AG09319 (cell line): ENCODE measurements at regions not wholly inside any gene's neighbourhood (a gene's known extent, or its start where the extent isn't known, plus 50 kb on each side); places are given as distances from the start of the nearest gene placed in this dataset.

Source experiments
- DNase-seq: peaks from one replicate; pipeline ENCODE4 v3.0.0-alpha.2; 2010; ENCODE audit warnings: low read depth; ENCODE audit errors: extremely low read depth
- TF ChIP-seq, protein P1 (sequence below): IDR thresholded peaks from 2 replicates; pipeline ENCODE4 v1.5.1; 2011; ENCODE audit warnings: low read depth, mild to moderate bottlenecking, inconsistent platforms, low read length, moderate library complexity

DNA sequence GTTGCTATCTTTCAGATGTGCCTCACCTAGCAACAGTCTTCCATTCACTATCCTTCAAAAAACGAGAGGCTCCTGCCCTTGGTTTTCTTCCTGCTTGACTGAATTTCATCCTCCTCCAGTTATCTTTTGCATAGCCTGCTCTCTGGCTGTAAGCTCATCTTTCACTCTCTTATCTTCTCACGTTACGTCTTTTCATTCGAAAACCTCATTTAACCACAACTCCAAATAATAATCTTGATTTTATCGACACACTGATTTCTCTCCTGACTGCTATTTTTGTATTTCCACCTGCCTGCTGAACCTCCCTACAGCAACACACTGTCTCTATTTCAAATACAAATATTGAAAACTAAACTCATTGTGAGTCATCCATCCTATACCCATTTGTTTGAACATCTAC, 230.7 kb upstream of the TMC3 start:
- TF ChIP-seq, protein P1, sequence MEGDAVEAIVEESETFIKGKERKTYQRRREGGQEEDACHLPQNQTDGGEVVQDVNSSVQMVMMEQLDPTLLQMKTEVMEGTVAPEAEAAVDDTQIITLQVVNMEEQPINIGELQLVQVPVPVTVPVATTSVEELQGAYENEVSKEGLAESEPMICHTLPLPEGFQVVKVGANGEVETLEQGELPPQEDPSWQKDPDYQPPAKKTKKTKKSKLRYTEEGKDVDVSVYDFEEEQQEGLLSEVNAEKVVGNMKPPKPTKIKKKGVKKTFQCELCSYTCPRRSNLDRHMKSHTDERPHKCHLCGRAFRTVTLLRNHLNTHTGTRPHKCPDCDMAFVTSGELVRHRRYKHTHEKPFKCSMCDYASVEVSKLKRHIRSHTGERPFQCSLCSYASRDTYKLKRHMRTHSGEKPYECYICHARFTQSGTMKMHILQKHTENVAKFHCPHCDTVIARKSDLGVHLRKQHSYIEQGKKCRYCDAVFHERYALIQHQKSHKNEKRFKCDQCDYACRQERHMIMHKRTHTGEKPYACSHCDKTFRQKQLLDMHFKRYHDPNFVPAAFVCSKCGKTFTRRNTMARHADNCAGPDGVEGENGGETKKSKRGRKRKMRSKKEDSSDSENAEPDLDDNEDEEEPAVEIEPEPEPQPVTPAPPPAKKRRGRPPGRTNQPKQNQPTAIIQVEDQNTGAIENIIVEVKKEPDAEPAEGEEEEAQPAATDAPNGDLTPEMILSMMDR: no peak
- no peak for DNase-seq

DNA sequence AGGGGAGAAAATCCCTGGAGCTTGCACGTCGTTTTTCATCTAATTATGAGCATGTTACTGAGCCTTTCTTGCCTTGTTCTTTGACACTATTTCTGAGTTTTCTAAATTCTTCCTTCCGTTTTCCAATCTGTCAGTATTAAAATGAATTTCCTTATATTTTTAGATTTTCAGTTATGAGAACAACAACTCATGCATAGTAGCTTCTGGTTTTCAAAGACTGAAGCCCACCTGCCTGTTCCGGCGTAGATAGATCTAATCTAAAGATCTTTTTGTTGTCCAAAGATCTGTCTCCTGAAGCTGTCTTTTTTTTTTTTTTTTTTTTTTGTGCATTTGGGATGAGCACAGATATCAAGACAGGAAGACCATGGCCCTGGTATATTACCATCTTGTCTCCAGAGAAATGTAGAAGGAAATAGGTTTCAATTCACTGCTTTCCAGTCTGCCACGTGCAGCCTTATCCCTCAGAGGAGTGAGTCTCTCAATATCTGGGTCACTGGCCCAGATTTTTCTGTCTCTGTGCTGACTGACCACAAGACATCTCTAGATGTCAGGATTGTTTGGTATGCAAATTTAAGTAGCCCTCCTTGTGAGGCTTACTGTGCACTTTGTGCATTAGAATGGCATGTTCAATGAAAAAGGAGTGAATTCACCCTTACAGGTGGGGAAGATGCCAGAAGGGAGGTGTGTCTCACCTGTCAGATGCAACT, 222.3 kb upstream of the TMC3 start:
- TF ChIP-seq, protein P1: no peak
- DNase-seq: no peak

DNA sequence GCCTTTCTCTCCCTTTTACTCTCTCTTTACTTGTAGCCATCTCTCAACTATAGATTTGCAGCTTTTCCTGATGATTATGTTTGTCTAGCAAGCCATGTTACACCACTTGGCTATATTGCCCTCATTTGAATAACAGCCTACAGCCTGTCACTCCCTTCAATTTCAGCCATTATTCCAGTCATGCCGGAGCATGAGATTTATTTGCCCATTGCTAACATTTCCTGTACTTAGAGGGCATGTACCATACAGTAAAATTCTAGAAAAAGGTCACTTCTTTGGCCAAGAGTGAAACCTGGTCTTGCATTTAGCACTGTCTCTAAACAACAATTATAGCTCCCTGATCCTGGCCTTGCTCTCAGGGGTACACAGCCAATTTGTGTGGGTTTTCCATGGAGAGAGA, 221.7 kb upstream of the TMC3 start:
- DNase-seq: no peak
- TF ChIP-seq, protein P1: no peak

DNA sequence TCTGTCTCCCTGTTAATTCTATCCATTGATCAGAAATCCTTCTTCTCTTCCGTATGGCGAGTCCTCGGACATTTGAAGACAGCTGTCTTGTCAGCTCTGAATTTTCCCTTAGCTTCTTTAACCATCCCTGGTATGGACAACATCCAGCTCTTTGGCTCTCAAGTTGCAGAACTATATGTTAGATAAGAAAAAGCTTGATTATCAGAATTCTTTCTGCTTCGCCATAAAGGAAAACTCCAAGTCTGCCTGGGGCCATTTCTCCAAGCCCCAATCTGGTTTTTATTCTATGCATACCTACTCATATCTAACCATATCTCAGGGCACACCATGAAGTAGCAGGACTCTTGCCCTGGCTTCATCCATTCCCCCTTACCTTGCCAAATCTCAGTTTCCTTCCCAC, 215.7 kb upstream of the TMC3 start:
- TF ChIP-seq, protein P1: no peak
- DNase-seq: no peak

DNA sequence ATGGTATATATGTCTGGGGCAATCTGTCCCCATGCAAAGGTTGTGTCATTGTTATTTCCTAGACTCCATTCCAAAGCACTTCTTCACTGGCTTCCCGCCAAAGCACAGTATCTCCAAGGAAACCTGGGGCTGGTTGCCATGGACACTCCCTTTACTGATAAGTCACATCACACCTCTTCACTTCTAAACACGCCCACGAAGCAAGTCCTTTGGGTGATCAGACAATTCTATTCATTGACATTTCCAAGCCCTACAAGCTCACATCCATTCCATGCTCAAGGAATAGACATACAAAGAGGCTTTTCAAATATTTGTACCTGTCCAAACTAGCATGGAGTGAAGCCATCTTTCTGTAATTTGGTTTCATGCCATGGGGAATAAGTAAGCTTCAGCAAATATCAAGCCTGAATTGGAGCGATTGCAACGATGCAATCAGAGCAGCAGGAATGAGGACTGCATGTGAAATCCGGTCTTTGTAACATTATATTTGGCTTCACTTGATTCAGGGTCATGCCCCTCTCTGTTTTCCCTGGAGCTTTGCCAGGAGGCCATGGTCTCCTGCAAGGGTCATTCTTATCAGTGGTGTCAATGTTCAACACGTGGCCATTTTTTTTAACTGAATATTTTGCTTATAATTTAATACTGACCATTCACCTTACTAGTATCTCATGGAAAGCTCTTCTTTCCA, 201.6 kb upstream of the TMC3 start:
- TF ChIP-seq, protein P1: no peak
- DNase-seq: no peak

DNA sequence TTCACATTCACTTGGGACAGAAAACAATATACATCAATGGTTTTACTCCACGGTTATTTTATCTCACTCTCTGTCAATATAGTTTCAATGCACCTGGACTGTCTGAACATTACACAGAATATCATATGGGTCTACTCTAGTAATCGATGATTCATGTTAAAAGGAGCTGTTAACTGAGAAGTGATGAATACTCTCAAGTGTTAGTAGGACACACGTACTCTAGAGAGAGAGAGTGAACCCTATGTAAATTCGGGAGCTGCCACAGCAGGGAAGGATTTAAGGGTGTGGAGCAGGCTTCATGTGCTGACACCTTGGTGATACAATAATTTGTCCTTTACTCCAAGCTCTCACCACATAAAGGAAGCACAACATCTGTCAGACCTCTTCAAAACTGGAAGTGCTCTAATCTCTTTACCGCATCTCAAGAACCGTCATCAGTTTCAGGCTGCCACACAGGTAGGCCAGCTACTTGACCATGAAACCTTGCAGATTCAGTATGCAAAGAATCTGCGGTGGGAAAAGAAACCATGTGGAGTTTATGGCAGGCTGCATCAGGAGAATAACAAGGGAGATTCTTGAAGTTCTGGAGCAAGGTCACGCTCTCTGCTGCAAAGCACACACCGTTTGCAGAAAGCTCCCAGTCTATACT, 199.2 kb upstream of the TMC3 start:
- DNase-seq: no peak
- TF ChIP-seq, protein P1: no peak

DNA sequence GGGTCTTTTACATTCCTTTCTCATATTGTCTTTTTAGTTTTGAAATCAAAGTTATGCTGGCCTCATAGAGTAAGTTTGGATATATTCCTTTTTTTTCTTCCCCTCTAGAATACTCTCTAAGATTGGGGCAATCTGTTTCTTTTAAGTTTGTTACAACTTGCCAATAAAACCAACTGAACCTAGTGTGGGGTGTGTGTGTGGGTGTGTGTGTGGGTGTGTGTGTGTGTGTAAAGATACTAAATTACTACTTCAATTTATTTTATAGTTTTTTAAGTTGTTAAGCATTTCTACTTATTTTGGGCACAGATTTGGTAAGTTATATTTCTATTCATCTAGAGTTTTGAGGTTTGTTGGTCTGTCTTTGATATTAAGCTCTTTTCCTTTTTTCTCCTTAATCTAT, 198.2 kb upstream of the TMC3 start:
- no peak for DNase-seq
- TF ChIP-seq, protein P1: no peak
